Glutamatergic neuron (in vitro differentiated cells): ENCODE measurements at regions not wholly inside any gene's neighbourhood (a gene's known extent, or its start where the extent isn't known, plus 50 kb on each side); places are given as distances from the start of the nearest gene placed in this dataset.

ENCODE experiments used
- DNase-seq: peaks from one replicate; pipeline ENCODE4 v3.0.0; 2022
- H3K27ac Mint-ChIP-seq: one replicate; pipeline ENCODE4 v1.8.0; 2020; ENCODE audit warnings: mild to moderate bottlenecking, mixed read lengths, inconsistent platforms; ENCODE audit not compliant: unreplicated experiment
- H3K27me3 Mint-ChIP-seq: one replicate; pipeline ENCODE4 v1.8.0; 2020; ENCODE audit warnings: mild to moderate bottlenecking, moderate library complexity, mixed read lengths, inconsistent platforms; ENCODE audit not compliant: unreplicated experiment
- H3K36me3 Mint-ChIP-seq: one replicate; pipeline ENCODE4 v1.8.0; 2020; ENCODE audit warnings: mild to moderate bottlenecking, mixed read lengths, inconsistent platforms; ENCODE audit not compliant: unreplicated experiment
- H3K4me1 Mint-ChIP-seq: one replicate; pipeline ENCODE4 v1.8.0; 2020; ENCODE audit warnings: mild to moderate bottlenecking, low read depth, mixed read lengths, inconsistent platforms; ENCODE audit not compliant: unreplicated experiment
- H3K4me3 Mint-ChIP-seq: one replicate; pipeline ENCODE4 v1.8.0; 2020; ENCODE audit warnings: mild to moderate bottlenecking, mixed read lengths, inconsistent platforms; ENCODE audit not compliant: unreplicated experiment
- H3K9me3 Mint-ChIP-seq: one replicate; pipeline ENCODE4 v1.8.0; 2020; ENCODE audit warnings: mild to moderate bottlenecking, moderate library complexity, mixed read lengths, inconsistent platforms; ENCODE audit not compliant: unreplicated experiment
- CTCF ChIP-seq: fragments of 200-600 bp; sonication (generic); IDR thresholded peaks from one replicate; pipeline ENCODE4 v1.5.0; 2021; ENCODE audit not compliant: partially characterized antibody, unreplicated experiment

DNA sequence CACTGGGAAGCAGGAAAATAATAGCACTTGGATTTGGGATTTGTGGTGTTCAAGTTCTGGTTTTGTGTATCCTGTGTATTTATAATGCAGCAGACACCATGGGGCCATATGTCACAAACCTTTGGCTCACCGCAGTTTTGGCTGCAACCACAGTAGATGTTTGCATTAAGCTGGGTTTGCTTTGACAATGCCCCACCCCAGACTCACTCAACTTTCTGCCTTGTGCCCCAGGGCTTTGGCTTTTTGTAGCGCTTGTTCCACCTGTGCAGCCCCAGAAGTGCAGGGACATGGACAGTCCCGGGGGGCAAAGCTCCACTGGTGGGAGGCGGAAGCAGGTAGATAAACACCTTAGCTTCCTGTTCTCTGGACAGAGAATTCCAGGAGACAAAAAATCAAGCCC is 446.9 kb downstream of the MED13L start:
- Mint-ChIP-seq H3K27me3 (peaks cover 1% of the 10 kb centered on the region), H3K4me3 (no peak overlapping the region), H3K4me1 (no peaks in the 10 kb centered on the region), H3K36me3 (no peaks in the 10 kb centered on the region), H3K27ac (no peak overlapping the region), H3K9me3 (no peaks in the 10 kb centered on the region)
- DNase-seq, result no peak
- TF ChIP-seq CTCF, result no peak

DNA sequence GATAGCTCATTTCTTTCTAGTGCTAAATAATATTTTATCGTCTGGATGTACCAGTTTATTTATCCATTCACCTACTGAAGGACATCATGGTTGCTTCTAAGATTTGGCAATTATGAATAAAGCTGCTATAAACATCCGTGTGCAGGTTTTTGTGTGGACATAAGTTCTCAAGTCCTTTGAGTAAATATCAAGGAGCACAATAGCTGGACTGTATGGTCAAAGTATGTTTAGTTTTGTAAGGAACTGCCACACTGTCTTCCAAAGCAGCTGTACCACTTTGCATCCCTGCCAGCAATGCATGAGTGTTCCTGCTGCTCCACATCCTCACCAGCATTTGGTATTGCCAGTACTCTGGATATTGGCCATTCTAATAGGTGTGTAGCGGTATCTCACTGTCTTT is 447.4 kb downstream of the MED13L start:
- Mint-ChIP-seq H3K4me1 (no peaks in the 10 kb centered on the region), H3K27ac (no peak overlapping the region), H3K27me3 (peaks cover 1% of the 10 kb centered on the region), H3K36me3 (no peaks in the 10 kb centered on the region), H3K9me3 (no peaks in the 10 kb centered on the region), H3K4me3 (no peak overlapping the region)
- no peak for DNase-seq
- no peak for TF ChIP-seq CTCF

DNA sequence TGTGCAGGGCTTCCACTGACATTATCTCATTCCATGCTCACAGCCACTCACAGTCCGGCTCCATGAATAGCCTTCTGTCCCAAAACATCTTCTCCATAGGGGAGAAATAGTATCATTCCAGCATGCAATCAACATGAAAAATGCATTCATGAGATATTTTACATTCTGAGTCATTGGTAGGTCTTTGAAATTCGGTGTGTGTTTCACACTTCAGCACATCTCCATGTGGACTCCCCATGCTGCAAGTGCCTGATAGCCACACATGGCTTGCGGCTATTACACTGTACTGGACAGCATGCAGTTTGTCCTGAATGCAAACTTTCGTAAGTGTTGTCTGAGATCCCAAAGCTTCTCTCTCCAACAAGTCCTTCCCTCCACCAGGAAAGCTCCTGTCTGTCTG is 449.3 kb downstream of the MED13L start:
- peaks cover 1% of the 10 kb centered on the region for H3K27me3 Mint-ChIP-seq
- no peaks in the 10 kb centered on the region for H3K36me3 Mint-ChIP-seq
- H3K27ac Mint-ChIP-seq, result no peak overlapping the region
- DNase-seq, result no peak
- no peaks in the 10 kb centered on the region for H3K9me3 Mint-ChIP-seq
- no peak for TF ChIP-seq CTCF
- H3K4me1 Mint-ChIP-seq, result no peaks in the 10 kb centered on the region
- no peak overlapping the region for H3K4me3 Mint-ChIP-seq

DNA sequence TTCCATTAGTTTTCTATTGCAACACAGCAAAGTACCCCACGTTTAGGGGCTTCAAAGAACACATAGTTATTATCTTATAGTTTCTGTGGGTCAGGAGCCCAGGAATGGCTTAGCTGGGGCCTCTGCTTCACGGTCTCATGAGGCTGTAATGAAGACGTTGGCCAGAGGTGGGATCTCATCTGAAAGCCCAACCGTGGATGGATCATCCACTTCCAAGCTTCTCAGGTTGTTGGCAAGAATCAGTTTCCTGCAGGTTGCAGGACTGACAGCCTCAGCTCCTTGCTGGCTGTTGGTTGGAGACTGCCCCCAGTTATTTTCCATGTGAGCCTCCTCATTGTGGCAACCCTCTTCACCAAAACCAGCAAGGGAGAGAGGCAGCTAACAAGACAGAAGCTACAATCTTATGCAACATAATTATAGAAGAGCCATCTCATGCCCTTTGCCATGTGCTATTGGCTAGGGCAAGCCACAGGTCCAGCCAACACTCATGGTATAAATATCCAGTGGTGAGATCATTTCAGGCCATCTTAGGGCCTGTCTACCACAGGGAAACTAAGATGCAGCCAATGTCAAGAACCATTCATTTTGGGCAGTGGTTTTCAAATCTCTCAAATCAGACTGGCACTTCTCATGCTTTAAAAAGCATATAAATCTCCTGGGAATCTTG is 452.4 kb downstream of the MED13L start:
- no peak overlapping the region for H3K4me3 Mint-ChIP-seq
- TF ChIP-seq CTCF, result no peak
- H3K36me3 Mint-ChIP-seq, result no peaks in the 10 kb centered on the region
- H3K27ac Mint-ChIP-seq, result no peak overlapping the region
- no peaks in the 10 kb centered on the region for H3K9me3 Mint-ChIP-seq
- H3K4me1 Mint-ChIP-seq, result no peaks in the 10 kb centered on the region
- DNase-seq, result no peak
- H3K27me3 Mint-ChIP-seq, result peaks cover 3% of the 10 kb centered on the region

- no peaks in the 10 kb centered on the region for H3K4me1 Mint-ChIP-seq
- no peak for TF ChIP-seq CTCF
- H3K27ac Mint-ChIP-seq, result no peak overlapping the region
- no peaks in the 10 kb centered on the region for H3K36me3 Mint-ChIP-seq
- no peak for DNase-seq
- H3K9me3 Mint-ChIP-seq, result no peaks in the 10 kb centered on the region
- H3K27me3 Mint-ChIP-seq, result peaks cover 2% of the 10 kb centered on the region
- no peak overlapping the region for H3K4me3 Mint-ChIP-seq
Observed at GRCh38 chr12:115823635-115824034, 453.9 kb downstream of the MED13L start.
